ENCODE measurements at regions not wholly inside any gene's neighbourhood (a gene's known extent, or its start where the extent isn't known, plus 50 kb on each side); places are given as distances from the start of the nearest gene placed in this dataset.
"Not testable (repeated sequence)": the region's sequence is repeated elsewhere in the genome, so short reads cannot be mapped to it uniquely, and the experiment has no call there.

DNA sequence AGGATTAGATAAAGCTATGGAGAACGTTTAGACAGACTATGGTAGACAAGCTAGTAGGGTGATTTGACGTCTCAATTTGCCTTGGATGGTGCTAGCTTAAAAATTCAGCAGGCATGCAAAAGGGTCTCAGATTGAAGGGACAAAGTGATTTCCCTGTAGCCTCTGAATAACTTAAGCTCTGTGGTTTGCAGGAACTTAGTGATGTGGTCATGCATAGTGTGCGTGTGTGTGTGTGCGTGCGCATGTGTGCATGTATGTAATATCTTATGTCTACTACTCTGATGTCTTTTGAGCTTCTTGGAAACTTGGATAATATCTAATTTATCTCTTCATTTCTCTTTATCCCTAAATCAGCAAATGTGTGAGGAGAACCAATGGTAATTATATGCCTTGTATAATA is 183.6 kb upstream of the TNC start:
- no peak for DNase-seq (ENCODE audit: low spot score)

DNA sequence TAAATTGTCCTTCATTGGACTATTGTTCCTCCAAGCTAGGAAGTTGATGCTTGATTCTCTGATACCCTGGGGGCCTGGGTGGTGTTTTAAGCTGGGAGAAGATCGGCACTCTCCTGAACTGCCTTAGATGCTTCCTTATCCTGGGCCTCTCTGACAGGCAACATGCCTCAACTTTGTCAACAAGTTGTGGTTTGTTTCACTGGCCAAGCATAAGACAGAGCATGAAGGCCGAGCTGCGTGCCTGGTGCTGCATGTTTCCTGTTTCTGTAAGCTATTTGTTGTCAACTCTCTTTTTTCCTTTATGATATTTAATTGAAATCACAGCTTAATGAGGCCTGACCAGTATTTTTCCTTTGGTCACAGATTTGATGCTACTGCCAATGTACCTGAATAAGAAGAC is 187.6 kb upstream of the TNC start:
- DNase-seq (ENCODE audit: low spot score): no peak

DNA sequence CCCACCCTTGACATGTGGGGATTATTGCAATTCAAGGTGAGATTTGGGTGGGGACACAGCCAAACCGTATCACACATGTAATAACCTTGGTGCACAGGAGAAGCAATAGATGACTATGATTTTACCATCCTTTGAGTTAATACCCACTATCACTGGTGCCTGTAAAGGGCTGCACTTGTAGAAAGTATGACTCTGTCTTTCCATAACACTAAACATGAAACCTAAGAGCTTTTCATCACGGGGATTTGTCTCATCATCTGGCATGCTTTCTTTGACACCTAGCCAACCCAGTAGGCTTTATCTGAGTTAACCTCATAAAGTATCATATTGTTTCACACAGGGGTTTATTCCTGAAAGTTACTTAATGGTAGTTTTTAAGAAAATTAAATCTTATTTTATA is 188.9 kb upstream of the TNC start:
- no peak for DNase-seq (ENCODE audit: low spot score)

DNA sequence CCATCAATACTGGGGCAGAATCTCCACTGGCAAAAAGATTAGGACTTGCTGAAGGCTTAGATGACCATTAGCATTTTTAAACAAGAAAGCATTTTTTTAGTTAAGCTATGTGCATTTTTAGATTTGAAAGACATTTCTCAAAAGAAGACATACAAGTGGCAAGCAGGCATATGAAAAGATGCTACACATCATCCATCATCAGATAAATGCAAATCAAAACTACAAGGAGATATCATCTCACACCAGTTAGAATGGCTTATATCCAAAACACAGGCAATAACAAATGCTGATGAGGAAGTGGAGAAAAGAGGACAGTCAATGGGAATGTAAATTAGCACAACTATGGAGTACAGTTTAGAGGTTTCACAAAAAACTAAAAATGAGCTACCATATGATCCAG is 195.6 kb upstream of the TNC start:
- no peak for DNase-seq (ENCODE audit: low spot score)

DNA sequence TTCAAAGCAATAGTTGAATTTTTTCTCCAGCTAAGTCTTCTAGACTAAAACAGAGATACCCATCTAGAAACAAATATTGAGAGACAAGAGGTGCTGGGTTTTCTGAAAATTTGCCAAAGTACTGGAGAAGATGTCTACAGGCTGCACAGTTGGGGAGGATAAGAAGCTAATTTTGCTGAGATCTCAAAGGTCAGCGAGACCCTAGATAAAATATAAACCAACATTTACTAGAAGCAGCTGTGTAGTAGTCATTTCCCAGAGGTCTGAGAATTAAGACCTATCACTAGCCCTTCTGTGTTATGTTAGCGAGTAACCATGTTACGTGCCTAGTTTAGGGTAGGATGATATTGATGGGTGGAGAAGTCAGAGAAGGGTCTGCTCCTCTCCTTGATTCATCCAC is 208.5 kb upstream of the TNC start:
- no peak for DNase-seq (ENCODE audit: low spot score)

DNA sequence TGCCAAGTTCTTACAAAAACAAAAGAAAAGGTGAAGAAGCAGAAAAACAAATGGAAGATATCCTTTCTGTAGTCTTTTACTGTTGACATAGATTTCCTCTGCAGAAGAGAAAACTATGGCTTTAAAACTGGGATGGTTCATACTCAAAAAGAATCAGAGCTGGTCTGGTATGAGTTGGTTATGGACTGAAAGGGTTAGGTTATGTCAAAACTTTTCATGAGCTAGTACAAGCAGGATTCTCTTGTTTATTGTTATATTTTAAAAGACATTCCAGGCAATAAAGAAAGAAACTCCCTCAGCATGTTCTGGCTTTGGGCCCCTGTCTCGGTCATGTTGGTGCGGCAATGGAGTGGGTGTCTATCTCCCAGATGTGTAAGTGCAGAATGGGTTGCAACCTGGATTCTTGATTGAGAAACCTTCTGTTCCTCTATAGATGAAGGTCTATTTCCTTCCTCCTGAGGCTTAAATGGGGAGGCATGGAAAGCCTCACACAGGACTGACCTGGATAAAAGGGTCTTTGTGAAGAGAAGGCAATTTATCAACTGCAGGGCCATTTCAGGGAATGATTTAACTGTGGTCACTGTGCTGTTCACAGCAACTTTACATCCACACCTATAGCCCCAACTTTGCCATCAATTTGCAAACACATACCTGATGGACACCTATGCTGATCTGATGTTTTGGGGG is 209.6 kb upstream of the TNC start:
- no peak for DNase-seq (ENCODE audit: low spot score)

DNA sequence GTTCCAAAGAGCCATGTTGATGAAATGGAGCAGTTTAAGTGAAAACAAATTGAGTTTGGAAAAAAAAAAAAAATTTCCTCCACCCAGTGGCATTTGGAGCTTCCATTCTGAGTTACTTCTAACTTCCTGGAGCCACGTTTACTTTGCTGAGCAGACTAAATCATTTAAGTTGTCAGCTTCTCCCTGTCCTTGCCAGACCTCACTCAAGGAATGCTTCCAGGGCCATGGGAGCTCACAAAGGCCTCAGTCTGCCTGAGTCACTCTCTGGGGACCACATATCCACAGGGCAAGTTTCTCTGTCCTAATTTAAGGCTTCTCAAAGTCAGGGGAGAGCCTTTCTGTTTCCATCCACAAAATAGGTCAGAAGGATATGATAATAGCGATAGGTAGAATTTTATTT is 210.3 kb upstream of the TNC start:
- no peak for DNase-seq (ENCODE audit: low spot score)

DNA sequence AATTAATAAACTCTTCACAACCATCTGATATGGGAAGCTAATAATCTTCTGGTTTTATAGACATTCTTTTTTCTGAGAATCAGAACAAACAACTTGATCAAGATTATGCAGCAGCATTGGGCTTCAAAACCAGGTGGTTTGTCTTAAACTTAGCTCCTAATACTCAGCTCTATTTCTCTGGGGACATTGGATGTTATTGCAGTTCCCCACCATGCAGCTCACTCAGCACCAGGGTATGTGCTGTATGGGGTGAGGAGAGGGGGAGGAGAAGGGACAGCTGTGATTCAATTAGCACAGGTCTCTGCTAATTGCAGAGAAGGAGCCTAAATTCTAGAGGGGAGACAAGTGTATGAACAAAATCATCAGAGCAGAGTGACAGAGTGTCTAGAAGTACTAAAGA is 210.7 kb upstream of the TNC start:
- no peak for DNase-seq (ENCODE audit: low spot score)

DNA sequence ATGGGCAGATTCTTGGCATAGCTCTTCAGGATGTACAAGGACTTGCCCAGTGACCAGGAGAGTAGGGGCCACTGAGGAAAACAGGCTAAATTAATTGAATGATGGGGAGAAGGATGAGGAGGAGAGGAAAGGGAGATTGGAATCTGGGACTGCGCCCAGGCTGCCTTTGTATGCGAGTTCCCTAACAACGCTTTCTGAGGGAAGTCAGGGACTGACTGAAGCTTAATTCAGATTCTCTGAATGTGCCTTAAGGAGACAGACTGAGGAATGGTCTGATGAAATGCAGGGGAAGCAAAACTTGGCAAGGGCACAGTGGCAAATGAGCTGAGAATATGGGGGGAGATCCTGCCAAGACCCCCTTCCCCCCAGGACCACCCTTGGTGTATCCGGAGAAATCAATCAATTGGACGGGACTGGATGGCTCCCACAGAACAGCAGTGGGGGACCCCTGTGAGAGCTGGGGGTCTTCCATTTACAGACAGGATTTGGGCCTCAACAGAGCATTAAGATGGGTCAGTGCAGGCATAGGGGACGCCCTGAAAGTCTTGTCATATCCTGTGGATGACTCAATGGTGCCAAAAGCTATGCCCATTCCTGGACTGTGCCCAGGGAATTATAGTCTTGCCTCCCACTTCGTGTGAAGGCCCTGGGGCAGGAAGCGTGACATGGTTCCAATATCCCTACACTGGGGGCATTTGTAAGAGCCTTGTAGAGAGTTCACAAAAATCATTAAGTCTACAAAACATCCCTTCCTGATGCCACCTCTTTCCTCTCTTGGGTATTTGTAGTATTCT is 215.5 kb upstream of the TNC start:
- DNase-seq (ENCODE audit: low spot score): no peak

DNA sequence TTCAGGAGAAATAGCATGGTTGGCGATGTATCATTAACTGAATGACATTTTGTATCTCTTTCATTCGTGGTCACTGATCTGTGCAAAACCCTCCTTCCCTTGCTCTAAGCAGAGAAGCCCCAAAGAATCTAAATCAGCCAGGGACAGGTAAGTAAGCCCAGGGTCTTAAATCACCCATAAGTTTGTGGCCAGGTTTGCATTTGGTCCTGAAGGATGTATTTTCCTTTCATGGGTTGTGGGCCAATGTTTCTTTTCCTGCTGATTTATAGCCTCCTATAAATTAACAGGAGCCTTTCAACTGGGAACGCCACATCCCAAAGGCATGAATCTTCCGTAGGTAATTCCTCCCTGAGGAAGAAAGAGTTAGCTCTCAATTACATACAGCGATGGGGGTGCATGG is 217.5 kb upstream of the TNC start:
- no peak for DNase-seq (ENCODE audit: low spot score)

DNA sequence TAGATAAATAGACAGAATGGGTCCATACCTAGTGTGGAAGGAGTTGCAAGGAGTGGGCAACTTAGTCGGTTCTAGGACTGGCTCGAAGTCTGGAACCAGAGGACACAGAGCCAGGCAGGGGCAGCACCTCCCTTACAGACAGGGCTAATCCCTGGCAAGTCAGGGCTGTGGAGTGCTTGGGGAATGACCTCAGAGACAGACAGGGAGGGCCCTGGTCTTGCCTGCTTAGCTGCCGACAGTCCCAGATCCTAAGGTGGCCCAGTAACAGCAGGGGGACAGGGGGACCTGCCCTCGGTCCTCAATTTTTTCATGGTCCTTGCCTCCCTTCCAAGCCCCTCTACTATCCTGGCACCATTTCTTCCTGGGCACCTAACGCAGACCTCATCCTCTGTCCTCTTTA is 222.4 kb upstream of the TNC start:
- DNase-seq (ENCODE audit: low spot score): no peak

DNA sequence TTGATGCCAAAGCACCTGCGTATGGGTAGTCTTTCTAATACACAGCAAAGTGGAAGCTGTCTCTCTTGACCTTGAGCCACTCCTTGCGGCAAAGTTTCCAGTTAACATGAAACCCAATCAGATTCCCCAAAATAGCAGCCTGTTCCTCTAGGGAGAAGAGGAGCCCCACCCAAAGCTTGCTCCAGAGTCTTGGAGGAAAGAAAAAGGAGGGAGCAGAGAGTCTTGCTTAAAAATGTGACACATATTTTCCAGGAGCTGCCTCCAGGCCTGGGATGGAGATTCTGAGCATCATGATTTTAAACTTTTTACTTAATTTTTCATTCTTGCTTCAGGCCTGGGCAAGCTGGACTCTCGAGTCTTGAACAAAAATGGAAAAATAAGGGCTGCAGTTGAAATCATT is 223.5 kb upstream of the TNC start:
- peak; percentile 44 for DNase-seq (ENCODE audit: low spot score)

DNA sequence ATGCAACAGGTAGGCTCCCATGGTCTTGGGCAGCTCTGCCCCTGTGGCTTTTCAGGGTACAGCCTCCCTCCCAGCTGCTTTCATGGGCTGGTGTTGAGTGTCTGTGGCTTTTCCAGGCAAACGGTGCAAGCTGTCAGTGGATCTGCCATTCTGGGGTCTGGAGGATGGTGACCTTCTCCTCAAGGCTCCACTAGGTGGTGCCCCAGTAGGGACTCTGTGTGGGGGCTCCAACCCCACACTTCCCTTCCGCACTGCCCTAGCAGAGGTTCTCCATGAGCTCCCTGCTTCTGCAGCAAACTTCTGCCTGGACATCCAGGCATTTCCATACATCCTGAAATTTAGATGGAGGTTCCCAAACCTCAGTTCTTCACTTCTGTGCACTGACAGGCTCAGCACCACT is 229.8 kb upstream of the TNC start:
- DNase-seq (ENCODE audit: low spot score): not testable (repeated sequence)

DNA sequence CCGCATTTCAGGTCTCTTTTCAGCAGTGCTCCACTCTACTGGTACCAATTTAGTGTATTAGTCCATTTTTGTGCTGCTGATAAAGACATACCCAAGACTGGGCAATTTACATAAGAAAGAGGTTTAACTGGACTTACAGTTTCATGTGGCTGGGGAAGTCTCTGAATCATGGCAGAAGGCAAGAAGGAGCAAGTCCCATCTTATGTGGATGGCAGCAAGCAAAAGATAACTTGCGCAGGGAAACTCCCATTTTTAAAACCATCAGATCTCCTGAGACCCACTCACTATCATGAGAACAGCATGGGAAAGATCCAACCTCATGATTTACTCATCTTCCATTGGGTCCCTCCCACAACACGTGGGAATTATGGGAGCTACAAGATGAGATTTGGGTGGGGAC is 231.0 kb upstream of the TNC start:
- not testable (repeated sequence) for DNase-seq (ENCODE audit: low spot score)

DNA sequence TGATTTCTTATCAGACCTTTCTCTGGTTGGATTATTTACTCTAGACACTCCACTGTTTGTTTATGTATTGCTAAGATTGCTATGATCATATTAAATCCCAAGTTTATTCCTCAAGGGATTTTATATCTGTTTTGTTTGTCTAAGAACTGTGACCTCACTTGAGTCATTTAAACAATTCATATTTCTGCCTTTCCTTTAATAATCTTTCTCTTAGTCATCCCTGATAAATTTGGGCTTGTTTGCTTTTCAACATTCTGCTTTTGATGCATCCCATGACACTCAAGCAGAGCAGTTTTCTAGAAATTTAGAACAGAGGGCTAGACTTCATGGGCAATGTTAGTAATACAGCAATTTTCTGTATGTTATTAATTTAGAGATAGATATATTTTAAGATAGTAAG is 231.6 kb upstream of the TNC start:
- no peak for DNase-seq (ENCODE audit: low spot score)

DNA sequence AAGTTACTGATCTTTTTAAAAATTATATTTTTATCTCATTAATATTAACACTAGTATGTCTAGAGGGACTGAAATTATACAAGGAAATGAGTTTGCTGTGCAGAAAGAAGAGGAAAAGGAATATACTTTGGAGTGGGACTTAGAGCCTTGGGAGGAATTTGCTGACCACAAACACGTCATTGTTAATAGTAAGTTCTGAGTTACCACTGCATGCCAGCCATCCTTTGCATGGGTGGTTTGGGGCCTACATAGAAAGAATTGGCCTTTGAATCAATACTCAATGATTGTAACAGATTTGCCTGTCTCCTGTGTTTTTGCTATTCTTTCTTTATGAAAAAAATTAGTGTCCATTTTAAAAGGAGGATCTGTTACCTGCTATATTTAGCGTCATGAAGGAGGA is 232.6 kb upstream of the TNC start:
- no peak for DNase-seq (ENCODE audit: low spot score)

DNA sequence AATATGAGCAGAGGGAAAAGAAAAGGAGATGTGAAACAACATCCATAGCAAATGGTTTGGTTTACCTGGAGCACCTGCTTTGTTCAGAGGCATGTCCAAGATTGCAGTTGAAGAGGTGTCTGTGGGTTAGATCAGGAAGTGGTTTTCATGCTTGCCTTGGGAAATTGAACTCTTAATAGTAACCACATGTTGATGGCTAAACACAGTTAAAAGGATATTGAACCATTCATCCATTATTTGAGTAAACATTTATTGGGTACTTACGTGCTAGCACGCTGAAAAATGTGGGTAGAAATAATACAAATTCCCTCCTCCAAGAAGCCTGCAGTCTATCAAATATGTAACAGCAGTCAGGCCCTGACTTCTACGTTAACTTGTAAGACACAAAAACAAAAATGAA is 235.7 kb upstream of the TNC start:
- no peak for DNase-seq (ENCODE audit: low spot score)

DNA sequence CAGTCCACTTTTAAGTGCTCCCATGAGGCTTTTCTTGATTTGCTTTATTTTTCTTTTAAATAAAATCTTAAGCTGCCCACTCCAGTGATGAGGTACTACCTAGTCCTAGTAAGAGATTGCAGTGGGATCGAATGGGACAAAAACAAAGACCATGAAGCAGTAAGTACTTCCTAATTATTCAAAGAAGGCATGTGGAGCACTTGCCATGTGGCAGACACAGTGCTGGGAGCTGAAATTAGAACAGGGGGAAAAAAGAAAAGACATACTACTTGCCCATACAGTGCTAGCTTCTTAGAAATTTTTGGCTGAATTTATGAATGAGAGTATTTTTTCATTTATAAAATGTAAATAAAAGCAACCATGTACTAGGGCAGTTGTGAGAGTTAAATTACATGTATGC is 239.9 kb upstream of the TNC start:
- no peak for DNase-seq (ENCODE audit: low spot score)

DNA sequence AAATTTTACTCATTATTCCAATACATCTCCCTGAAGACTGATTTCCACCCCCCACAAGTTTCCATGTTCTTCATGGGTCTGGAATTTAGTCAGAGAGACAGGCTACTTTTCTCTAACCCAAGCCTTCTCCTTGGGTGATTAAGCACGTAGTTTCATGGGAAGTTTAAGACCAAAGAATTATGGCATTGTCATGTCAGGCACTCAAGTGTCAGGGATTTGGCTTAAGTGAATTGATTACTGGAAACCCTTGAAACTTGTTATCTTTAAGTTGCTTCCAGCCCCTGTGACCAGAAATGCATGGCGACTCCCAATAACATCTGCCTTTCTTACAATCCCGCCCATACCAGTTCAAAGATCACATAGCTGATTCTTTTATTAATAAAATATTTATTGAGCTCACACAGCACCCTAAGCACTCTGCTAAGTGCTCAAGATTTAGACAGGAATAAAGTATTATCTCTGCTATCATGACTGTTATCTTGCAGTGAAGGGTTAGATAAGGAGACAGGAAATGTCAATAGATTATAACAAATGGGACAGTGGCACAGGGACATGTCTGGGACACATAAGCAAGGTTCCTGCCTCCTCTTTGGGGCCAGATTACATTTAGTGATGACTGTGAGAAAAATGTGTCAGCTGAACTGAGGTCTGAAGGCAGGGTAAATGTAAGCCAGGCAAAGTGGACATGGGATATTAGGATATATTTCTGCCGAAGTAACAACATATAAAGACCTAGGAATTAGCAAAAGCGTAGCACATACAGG is 241.2 kb upstream of the TNC start:
- DNase-seq (ENCODE audit: low spot score): no peak

DNA sequence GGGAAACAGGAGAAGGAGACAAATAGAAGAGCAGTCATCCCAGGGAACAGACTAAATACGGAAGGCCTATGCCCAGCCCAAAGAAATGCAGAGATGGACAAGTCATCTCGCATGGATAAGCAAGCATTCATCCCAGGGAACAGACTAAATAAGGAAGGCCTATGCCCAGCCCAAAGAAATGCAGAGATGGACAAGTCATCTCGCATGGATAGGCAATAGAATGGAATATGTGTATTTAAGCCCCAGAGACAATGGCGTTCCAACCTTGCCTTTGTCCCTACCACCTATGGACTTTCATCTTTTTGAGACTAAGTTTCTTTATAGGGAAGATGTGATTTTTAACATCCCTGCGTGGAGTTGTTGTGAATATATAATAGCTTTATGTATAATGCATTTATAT is 242.2 kb upstream of the TNC start:
- DNase-seq (ENCODE audit: low spot score): no peak

DNA sequence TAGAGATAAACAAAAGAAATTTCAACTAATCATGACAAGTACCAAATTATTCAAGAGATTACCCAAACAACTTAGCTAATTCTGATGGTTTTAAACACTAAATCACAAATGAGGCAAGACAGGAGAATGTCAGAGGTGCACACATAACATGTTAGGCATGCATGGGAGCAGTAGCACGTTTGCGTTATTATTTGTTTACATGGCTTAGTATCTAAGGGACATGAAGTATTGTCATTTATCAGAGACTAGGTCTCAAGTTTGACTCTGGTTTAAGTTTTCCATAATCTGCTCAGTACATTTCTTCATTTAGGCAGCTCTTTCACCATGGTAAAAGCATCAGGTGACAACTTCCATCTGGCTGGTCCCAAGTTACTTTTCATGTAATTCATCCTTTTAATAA is 244.1 kb upstream of the TNC start:
- DNase-seq (ENCODE audit: low spot score): no peak

DNA sequence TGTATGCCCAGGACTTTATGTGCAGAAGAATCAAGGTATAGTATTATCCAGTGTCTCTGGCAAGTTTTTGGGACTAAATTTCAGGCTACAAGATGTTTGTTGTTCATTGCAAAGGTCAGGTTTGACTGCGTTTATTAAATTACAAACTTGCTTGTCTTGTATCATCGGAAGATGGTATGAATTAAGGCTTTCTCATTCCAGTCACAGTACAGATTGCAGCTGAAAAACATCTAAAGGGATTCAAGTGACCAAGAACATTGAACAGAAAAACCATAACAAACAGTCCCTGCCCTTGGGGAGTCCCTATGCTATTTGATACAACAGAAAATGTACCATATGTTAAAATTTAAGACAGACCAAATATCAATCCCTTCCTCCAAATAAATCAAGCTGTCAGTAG is 244.7 kb upstream of the TNC start:
- DNase-seq (ENCODE audit: low spot score): no peak

DNA sequence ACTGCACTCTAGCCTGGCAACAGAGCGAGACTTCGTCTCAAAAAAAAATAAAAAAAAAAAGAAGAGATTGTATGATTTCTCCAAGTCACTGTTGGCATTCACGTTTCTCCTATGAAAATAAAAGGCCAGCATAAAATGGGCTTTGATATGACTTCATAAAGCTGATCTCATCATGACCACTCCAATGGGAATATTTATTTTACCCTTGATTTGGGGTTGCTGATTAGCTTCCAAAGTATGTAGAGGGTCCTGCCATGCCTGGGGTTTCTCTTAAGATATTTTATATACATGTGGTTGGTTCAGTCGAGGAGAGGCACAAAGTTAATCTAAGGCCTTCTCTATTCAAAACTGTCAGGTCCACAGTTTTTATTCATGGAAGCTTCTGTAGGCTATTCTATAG is 247.0 kb upstream of the TNC start:
- DNase-seq (ENCODE audit: low spot score): no peak
